ENCODE measurements at regions not wholly inside any gene's neighbourhood (a gene's known extent, or its start where the extent isn't known, plus 50 kb on each side); places are given as distances from the start of the nearest gene placed in this dataset.

GRCh38 chr3:16052964-16053363 lies 121.5 kb upstream of the GALNT15 start:
- DNase-seq (ENCODE audit: insufficient read length, low spot score) = no peak
- no peak for FAIRE-seq
- no peak for TF ChIP-seq CTCF (IDR thresholded peaks at IDR 0.05; ENCODE audit: insufficient read depth, missing control alignments)

- no peak for TF ChIP-seq CTCF (IDR thresholded peaks at IDR 0.05; ENCODE audit: insufficient read depth, missing control alignments)
- no peak for DNase-seq (ENCODE audit: insufficient read length, low spot score)
- no peak for FAIRE-seq
Measured at GRCh38 chr3:16053794-16054193, 120.7 kb upstream of the GALNT15 start.

- no peak for TF ChIP-seq CTCF (IDR thresholded peaks at IDR 0.05; ENCODE audit: insufficient read depth, missing control alignments)
- FAIRE-seq = no peak
- DNase-seq (ENCODE audit: insufficient read length, low spot score) = no peak
Measured at GRCh38 chr3:16055606-16056211, 118.8 kb upstream of the GALNT15 start.

GRCh38 chr3:16056217-16056616 lies 118.3 kb upstream of the GALNT15 start:
- no peak for DNase-seq (ENCODE audit: insufficient read length, low spot score)
- TF ChIP-seq CTCF (IDR thresholded peaks at IDR 0.05; ENCODE audit: insufficient read depth, missing control alignments) = no peak
- FAIRE-seq = no peak

- FAIRE-seq = no peak
- no peak for TF ChIP-seq CTCF (IDR thresholded peaks at IDR 0.05; ENCODE audit: insufficient read depth, missing control alignments)
- no peak for DNase-seq (ENCODE audit: insufficient read length, low spot score)
Measured at GRCh38 chr3:16058521-16058920, 116.0 kb upstream of the GALNT15 start.

GRCh38 chr3:16059081-16059537 lies 115.4 kb upstream of the GALNT15 start:
- TF ChIP-seq CTCF (IDR thresholded peaks at IDR 0.05; ENCODE audit: insufficient read depth, missing control alignments) = no peak
- no peak for DNase-seq (ENCODE audit: insufficient read length, low spot score)

GRCh38 chr3:16059711-16060357 lies 114.6 kb upstream of the GALNT15 start:
- FAIRE-seq (no peak), DNase-seq (ENCODE audit: insufficient read length, low spot score) (no peak)
- TF ChIP-seq CTCF (IDR thresholded peaks at IDR 0.05; ENCODE audit: insufficient read depth, missing control alignments) = no peak

More at GRCh38 chr3:16059081-16059537, 115.4 kb upstream of the GALNT15 start:
- FAIRE-seq = no peak
